ENCODE measurements at regions not wholly inside any gene's neighbourhood (a gene's known extent, or its start where the extent isn't known, plus 50 kb on each side); places are given as distances from the start of the nearest gene placed in this dataset.

DNA sequence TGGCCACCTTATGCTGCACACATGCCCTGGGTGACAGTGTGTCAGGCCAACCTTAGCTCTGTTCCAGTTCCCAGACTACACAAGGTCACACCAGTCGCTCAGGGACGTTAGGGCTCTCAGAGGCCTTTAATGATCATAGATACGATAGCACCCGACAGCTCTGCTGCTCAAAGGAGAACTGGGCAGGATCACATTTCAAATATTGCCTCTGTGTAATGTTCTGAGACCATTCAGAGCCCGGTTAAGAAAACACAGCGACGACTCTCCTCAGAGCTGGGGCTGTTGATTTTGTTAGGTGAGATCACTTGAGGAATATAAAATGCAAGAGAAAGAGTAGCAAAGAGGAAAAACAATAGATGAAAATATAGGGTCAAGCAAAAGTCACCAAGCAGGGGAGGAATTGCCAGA, 166.6 kb upstream of the TANK start:
- TF ChIP-seq CTCF (conservative IDR thresholded peaks at IDR 0.05) (no peak), ZFX (IDR thresholded peaks at IDR 0.05) (no peak)

Measured in C4-2B (cell line).